GM20431 (cell line): ENCODE measurements at regions not wholly inside any gene's neighbourhood (a gene's known extent, or its start where the extent isn't known, plus 50 kb on each side); places are given as distances from the start of the nearest gene placed in this dataset.

Experiments used
- in situ Hi-C: fragments of 300-500 bp; cut with MseI, MboI; formaldehyde crosslinking; loops from one replicate; pipeline ENCODE4 v1.15.0; 2020; ENCODE audit warnings: low sequenced_read_pairs; ENCODE audit not compliant: unreplicated experiment

GRCh38 chrX:39302838-39303237 lies 501.6 kb downstream of the MID1IP1 start:
- in situ Hi-C loops, result no loop called here

- in situ Hi-C loops, result no loop called here
These were observed 503.5 kb downstream of the MID1IP1 start for GRCh38 chrX:39304746-39305145.

- in situ Hi-C loops, result no loop called here
These were observed 506.2 kb downstream of the MID1IP1 start for GRCh38 chrX:39307488-39307887.

GRCh38 chrX:39308126-39308525 lies 506.9 kb downstream of the MID1IP1 start:
- in situ Hi-C loops, result no loop called here

- in situ Hi-C loops, result no loop called here
These were observed 507.9 kb downstream of the MID1IP1 start for GRCh38 chrX:39309018-39309635.

GRCh38 chrX:39309721-39310152 lies 508.5 kb downstream of the MID1IP1 start:
- in situ Hi-C loops, result no loop called here

GRCh38 chrX:39310891-39311290 lies 509.6 kb downstream of the MID1IP1 start:
- in situ Hi-C loops, result no loop called here

- in situ Hi-C loops, result no loop called here
These were observed 510.4 kb downstream of the MID1IP1 start for GRCh38 chrX:39311646-39312045.

GRCh38 chrX:39313146-39313545 lies 511.9 kb downstream of the MID1IP1 start:
- in situ Hi-C loops, result no loop called here

GRCh38 chrX:39318506-39319343 lies 517.5 kb downstream of the MID1IP1 start:
- in situ Hi-C loops, result no loop called here

GRCh38 chrX:39320165-39320564 lies 518.9 kb downstream of the MID1IP1 start:
- in situ Hi-C loops, result no loop called here

GRCh38 chrX:39322496-39322895 lies 521.2 kb downstream of the MID1IP1 start:
- in situ Hi-C loops, result no loop called here

GRCh38 chrX:39324233-39324930 lies 523.1 kb downstream of the MID1IP1 start:
- in situ Hi-C loops, result no loop called here

GRCh38 chrX:39327255-39327654 lies 526.0 kb downstream of the MID1IP1 start:
- in situ Hi-C loops, result no loop called here

GRCh38 chrX:39327705-39328104 lies 526.4 kb downstream of the MID1IP1 start:
- in situ Hi-C loops, result no loop called here

GRCh38 chrX:39328661-39329060 lies 527.4 kb downstream of the MID1IP1 start:
- in situ Hi-C loops, result no loop called here

GRCh38 chrX:39331082-39331704 lies 529.9 kb downstream of the MID1IP1 start:
- in situ Hi-C loops, result no loop called here

GRCh38 chrX:39333451-39333850 lies 532.2 kb downstream of the MID1IP1 start:
- in situ Hi-C loops, result no loop called here

- in situ Hi-C loops, result no loop called here
These were observed 534.4 kb downstream of the MID1IP1 start for GRCh38 chrX:39335513-39336235.
